ENCODE measurements at regions not wholly inside any gene's neighbourhood (a gene's known extent, or its start where the extent isn't known, plus 50 kb on each side); places are given as distances from the start of the nearest gene placed in this dataset.
"Not testable (repeated sequence)": the region's sequence is repeated elsewhere in the genome, so short reads cannot be mapped to it uniquely, and the experiment has no call there.

DNA sequence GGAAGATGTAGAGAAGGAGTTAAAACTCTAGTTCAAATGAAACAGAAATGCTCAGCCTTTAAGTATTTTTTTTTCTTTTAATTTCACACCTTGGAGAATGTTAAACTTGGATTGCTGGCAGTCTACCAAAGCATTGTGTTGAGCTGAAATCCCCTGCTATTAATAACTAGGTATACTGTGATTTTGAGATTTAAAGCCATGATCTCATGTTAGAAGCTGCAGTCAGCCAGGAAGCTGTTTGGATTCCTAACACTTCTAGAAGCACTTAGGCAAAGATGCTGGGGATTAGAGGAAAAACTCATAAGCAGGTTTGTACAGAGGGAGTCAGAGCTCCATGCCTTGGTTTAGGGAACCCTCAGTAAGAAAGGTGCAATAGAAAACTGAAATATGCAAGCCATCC is 141.4 kb downstream of the KIF4B start:
- in situ Hi-C loops (cut with MboI; ENCODE audit: low sequenced_read_pairs in 4 of 4): no loop called here
- Histone ChIP-seq H3K4me1 (no peaks in the 10 kb centered on the region), H3K27me3 (no peaks in the 10 kb centered on the region), H3K27ac (no peak overlapping the region), H3K36me3 (no peaks in the 10 kb centered on the region), H3K9me3 (no peaks in the 10 kb centered on the region), H3K4me3 (no peak overlapping the region)
- no peak for DNase-seq
- ATAC-seq: no peak
- intact Hi-C loops (cut with DNase I; ENCODE audit: low total_unique reads): no loop called here
- TF ChIP-seq, protein P1, sequence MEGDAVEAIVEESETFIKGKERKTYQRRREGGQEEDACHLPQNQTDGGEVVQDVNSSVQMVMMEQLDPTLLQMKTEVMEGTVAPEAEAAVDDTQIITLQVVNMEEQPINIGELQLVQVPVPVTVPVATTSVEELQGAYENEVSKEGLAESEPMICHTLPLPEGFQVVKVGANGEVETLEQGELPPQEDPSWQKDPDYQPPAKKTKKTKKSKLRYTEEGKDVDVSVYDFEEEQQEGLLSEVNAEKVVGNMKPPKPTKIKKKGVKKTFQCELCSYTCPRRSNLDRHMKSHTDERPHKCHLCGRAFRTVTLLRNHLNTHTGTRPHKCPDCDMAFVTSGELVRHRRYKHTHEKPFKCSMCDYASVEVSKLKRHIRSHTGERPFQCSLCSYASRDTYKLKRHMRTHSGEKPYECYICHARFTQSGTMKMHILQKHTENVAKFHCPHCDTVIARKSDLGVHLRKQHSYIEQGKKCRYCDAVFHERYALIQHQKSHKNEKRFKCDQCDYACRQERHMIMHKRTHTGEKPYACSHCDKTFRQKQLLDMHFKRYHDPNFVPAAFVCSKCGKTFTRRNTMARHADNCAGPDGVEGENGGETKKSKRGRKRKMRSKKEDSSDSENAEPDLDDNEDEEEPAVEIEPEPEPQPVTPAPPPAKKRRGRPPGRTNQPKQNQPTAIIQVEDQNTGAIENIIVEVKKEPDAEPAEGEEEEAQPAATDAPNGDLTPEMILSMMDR (IDR thresholded peaks at IDR 0.05 in 4 of 5, conservative IDR thresholded peaks at IDR 0.05 in 1 of 5): no peak
- no peak for TF ChIP-seq POLR2A (IDR thresholded peaks at IDR 0.05)

DNA sequence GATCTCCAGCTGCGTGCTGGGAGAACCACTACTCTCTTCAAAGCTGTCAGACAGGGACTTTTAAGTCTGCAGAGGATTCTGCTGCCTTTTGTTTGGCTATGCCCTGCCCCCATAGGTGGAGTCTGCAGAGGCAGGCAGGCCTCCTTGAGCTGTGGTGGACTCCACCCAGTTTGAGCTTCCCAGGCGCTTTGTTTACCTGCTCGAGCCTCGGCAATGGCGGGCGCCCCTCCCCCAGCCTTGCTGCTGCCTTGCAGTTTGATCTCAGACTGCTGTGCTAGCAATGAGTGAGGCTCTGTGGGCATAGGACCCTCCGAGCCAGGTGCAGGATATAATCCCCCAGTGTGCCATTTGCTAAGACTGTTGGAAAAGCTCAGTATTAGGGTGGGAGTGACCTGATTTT is 149.5 kb downstream of the KIF4B start:
- H3K4me3 ChIP-seq; H3K36me3 ChIP-seq; H3K27ac ChIP-seq; H3K4me1 ChIP-seq; DNase-seq; intact Hi-C loops (cut with DNase I; ENCODE audit: low total_unique reads); H3K9me3 ChIP-seq; in situ Hi-C loops (cut with MboI; ENCODE audit: low sequenced_read_pairs in 4 of 4); H3K27me3 ChIP-seq; ATAC-seq: not testable (repeated sequence)

DNA sequence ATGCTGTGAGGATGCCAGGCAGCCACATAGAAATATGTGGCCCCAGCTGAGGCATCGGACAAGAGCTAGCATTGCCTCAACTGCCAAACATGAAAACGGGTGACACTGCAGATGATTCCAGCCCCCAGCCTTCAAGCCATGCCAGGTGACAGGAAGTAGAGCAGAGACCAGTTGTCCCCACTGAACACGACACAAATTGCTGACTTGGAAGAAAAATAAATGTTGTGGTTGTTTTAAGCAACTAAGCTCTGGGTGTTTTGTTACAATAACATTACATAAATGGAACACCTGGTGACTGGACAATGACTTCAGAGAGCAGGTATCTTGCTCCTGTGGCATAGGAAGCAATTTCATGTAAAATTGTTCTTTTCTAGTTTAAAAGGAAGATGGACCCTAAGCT is 154.2 kb downstream of the KIF4B start:
- intact Hi-C loops (cut with DNase I; ENCODE audit: low total_unique reads): no loop called here
- Histone ChIP-seq H3K4me3 (no peak overlapping the region), H3K9me3 (no peaks in the 10 kb centered on the region), H3K36me3 (no peaks in the 10 kb centered on the region), H3K27me3 (no peaks in the 10 kb centered on the region), H3K27ac (no peak overlapping the region), H3K4me1 (no peaks in the 10 kb centered on the region)
- in situ Hi-C loops (cut with MboI; ENCODE audit: low sequenced_read_pairs in 4 of 4): no loop called here
- ATAC-seq (no peak), DNase-seq (no peak)
- TF ChIP-seq, protein P1 (IDR thresholded peaks at IDR 0.05 in 4 of 5, conservative IDR thresholded peaks at IDR 0.05 in 1 of 5): no peak
- no peak for TF ChIP-seq POLR2A (IDR thresholded peaks at IDR 0.05)

DNA sequence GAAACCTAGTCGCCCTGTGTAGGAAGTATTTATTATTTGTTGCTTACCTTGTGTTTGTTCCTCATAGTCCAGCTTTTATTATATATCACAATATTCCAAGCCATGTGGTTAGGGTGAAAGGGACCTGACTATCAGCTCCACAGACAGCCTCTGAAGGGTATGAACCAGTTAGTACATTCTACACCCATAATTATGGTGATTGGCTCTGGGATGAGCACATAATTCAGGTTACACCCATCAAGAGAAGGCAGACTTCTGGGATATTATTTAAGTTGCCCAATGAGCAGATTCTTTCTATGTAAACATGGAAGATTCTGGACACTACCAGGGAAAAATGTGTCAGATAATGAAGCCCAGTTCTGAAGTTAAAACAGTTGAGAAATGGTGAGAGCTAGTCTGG is 168.0 kb downstream of the KIF4B start:
- Histone ChIP-seq H3K36me3 (no peaks in the 10 kb centered on the region), H3K4me1 (no peaks in the 10 kb centered on the region), H3K9me3 (no peaks in the 10 kb centered on the region), H3K27ac (no peak overlapping the region), H3K4me3 (no peak overlapping the region), H3K27me3 (no peaks in the 10 kb centered on the region)
- no peak for ATAC-seq
- in situ Hi-C loops (cut with MboI; ENCODE audit: low sequenced_read_pairs in 4 of 4) (no loop called here), intact Hi-C loops (cut with DNase I; ENCODE audit: low total_unique reads) (no loop called here)
- no peak for DNase-seq
- TF ChIP-seq POLR2A (IDR thresholded peaks at IDR 0.05): no peak

DNA sequence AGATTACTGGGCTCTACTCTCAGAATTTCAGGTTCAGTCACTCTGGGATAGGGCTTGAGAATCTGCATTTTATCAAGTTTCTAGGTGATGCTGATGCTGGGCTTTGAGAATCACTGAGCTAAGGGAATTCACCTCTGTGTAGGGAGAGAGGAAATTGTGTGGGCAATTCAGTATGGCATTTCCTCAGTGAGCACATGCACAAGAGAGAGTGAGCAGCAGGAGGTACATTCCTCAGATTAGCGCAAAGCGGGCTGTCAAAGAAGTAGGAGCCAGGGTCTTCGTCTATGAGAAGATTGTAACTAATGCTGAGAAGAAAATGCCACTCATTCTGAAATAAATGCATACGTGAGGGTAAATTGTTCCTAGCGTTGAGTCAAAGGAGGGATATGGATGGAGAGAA is 175.9 kb downstream of the KIF4B start:
- H3K4me1 ChIP-seq: no peaks in the 10 kb centered on the region
- ATAC-seq (no peak), DNase-seq (no peak)
- intact Hi-C loops (cut with DNase I; ENCODE audit: low total_unique reads): no loop called here
- in situ Hi-C loops (cut with MboI; ENCODE audit: low sequenced_read_pairs in 4 of 4): no loop called here
- no peak overlapping the region for H3K4me3 ChIP-seq
- H3K27ac ChIP-seq: no peak overlapping the region
- no peaks in the 10 kb centered on the region for H3K9me3 ChIP-seq
- no peaks in the 10 kb centered on the region for H3K36me3 ChIP-seq
- no peaks in the 10 kb centered on the region for H3K27me3 ChIP-seq
- no peak for TF ChIP-seq POLR2A (IDR thresholded peaks at IDR 0.05)
- TF ChIP-seq, protein P1 (IDR thresholded peaks at IDR 0.05 in 4 of 5, conservative IDR thresholded peaks at IDR 0.05 in 1 of 5): no peak

DNA sequence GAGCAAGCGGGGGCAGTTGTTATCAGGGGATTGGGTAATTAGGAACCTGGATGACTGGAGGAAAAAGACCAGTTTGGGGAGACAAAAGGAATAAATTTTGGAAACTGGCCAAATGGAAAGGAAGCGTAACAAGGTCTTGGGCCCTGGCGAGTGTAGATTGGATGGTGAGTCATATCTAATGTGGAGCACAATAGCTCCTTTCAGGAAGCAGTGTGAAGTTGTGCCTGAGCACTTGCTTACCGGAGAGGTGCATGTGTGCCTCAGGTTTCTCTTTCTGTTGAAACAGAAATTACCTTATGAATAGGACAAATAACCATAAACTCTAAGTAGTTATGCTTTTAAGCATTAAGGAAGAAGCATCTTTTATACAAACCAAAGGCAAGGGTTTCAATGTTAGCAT is 176.4 kb downstream of the KIF4B start:
- H3K27ac ChIP-seq: no peak overlapping the region

More for the DNA sequence above, 176.4 kb downstream of the KIF4B start:
- ATAC-seq (no peak), DNase-seq (no peak)
- no peaks in the 10 kb centered on the region for H3K27me3 ChIP-seq
- no peaks in the 10 kb centered on the region for H3K36me3 ChIP-seq
- H3K4me1 ChIP-seq: no peaks in the 10 kb centered on the region
- no peak overlapping the region for H3K4me3 ChIP-seq
- no peak for TF ChIP-seq POLR2A (IDR thresholded peaks at IDR 0.05)
- TF ChIP-seq, protein P1 (IDR thresholded peaks at IDR 0.05 in 4 of 5, conservative IDR thresholded peaks at IDR 0.05 in 1 of 5): no peak
- H3K9me3 ChIP-seq: no peaks in the 10 kb centered on the region
- intact Hi-C loops (cut with DNase I; ENCODE audit: low total_unique reads) (no loop called here), in situ Hi-C loops (cut with MboI; ENCODE audit: low sequenced_read_pairs in 4 of 4) (no loop called here)

Measured in gastrocnemius medialis (tissue), 4 donors.